Spleen (tissue), 7 donors: ENCODE measurements at regions not wholly inside any gene's neighbourhood (a gene's known extent, or its start where the extent isn't known, plus 50 kb on each side); places are given as distances from the start of the nearest gene placed in this dataset.

ENCODE experiments used
- POLR2A ChIP-seq, 3 donors: fragments of 450-650 bp; IDR thresholded peaks; one replicate each; pipeline ENCODE4 v1.5.1; 2017; ENCODE audit warnings: antibody characterized with exemption in 3 of 3, mild to moderate bottlenecking in 1 of 3
- POLR2AphosphoS5 ChIP-seq, 3 donors: sonication (generic); formaldehyde crosslinking; IDR thresholded peaks; one replicate each; pipeline ENCODE4 v1.5.1; 2017; ENCODE audit warnings: antibody characterized with exemption in 3 of 3
- TF ChIP-seq, protein P1 (sequence below), 11 experiments: fragments of 200-600 bp in 7 of 11; fragments of 450-650 bp in 4 of 11; sonication (generic) in 4 of 11; IDR thresholded peaks in 8 of 11; conservative IDR thresholded peaks in 3 of 11; 1 replicate in 7 of 11; 2 replicates in 4 of 11; pipeline versions ENCODE4 v1.4.0 to v1.8.0; 2016 to 2021; ENCODE audit warnings: antibody characterized with exemption in 11 of 11, inconsistent platforms in 4 of 11, mild to moderate bottlenecking in 1 of 11
- donor health status: DM: no; HTN: no; CAD: no; lungs with moderate emphysema.
- donor health status: DM: no; HTN: no; CAD: no.
- donor health status: DM: no; HTN: no; CAD: no.

GRCh38 chr13:86933676-86934075, 737.5 kb upstream of the SLITRK5 start:
- TF ChIP-seq, protein P1, sequence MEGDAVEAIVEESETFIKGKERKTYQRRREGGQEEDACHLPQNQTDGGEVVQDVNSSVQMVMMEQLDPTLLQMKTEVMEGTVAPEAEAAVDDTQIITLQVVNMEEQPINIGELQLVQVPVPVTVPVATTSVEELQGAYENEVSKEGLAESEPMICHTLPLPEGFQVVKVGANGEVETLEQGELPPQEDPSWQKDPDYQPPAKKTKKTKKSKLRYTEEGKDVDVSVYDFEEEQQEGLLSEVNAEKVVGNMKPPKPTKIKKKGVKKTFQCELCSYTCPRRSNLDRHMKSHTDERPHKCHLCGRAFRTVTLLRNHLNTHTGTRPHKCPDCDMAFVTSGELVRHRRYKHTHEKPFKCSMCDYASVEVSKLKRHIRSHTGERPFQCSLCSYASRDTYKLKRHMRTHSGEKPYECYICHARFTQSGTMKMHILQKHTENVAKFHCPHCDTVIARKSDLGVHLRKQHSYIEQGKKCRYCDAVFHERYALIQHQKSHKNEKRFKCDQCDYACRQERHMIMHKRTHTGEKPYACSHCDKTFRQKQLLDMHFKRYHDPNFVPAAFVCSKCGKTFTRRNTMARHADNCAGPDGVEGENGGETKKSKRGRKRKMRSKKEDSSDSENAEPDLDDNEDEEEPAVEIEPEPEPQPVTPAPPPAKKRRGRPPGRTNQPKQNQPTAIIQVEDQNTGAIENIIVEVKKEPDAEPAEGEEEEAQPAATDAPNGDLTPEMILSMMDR (IDR thresholded peaks at IDR 0.05 in 8 of 11, conservative IDR thresholded peaks at IDR 0.05 in 3 of 11): no peak
- TF ChIP-seq POLR2A (IDR thresholded peaks at IDR 0.05) (no peak), POLR2AphosphoS5 (IDR thresholded peaks at IDR 0.05) (no peak)
